Lower leg skin (tissue), 3 donors: ENCODE measurements at regions not wholly inside any gene's neighbourhood (a gene's known extent, or its start where the extent isn't known, plus 50 kb on each side); places are given as distances from the start of the nearest gene placed in this dataset.

Source experiments
- CTCF ChIP-seq, 3 donors: fragments of 450-650 bp; IDR thresholded peaks; one replicate each; pipeline ENCODE4 v1.5.1; 2016; ENCODE audit warnings: antibody characterized with exemption in 3 of 3, mild to moderate bottlenecking in 3 of 3, moderate library complexity in 2 of 3
- POLR2A ChIP-seq, 2 donors: fragments of 450-650 bp; IDR thresholded peaks; one replicate each; pipeline ENCODE4 v1.6.1; 2016 to 2017; ENCODE audit warnings: antibody characterized with exemption in 2 of 2, mild to moderate bottlenecking in 1 of 2, moderate library complexity in 1 of 2

DNA sequence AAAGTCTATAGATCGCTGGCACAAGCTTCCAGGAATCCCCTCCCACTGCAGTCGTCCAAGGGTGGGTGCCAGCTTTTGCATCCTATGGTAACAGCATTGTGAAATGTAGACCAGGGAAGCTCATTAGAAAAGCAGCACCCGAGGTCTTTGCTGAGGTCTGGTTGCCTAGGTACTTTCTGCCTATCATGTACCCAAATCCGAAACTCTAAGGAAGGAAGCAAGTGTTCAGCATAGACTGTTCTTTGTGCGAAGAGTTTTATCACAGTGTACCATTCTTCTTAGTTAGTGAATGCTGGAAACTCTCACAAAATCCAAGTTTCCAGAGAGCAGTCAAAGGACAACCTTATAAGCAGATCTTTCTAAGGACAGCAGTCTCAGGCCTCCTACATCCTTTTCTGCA, 1532.7 kb upstream of the TMEM132C start:
- TF ChIP-seq CTCF (IDR thresholded peaks at IDR 0.05) (no peak), POLR2A (IDR thresholded peaks at IDR 0.05) (no peak)
